OCI-LY7 (cell line): ENCODE measurements at regions not wholly inside any gene's neighbourhood (a gene's known extent, or its start where the extent isn't known, plus 50 kb on each side); places are given as distances from the start of the nearest gene placed in this dataset.

ENCODE experiments used
- BruUV-seq: library from RNA; stranded (reverse); fragments of 400-500 nt; replicated peaks from 2 replicates; lab custom pipeline; 2021; lab: Mats Ljungman, UMichigan
- CTCF ChIA-PET: fragments of 300-600 bp; sonication (Branson Sonifier 250); formaldehyde crosslinking; loops from one replicate; lab custom pipeline; 2022; ENCODE audit warnings: antibody characterized with exemption; ENCODE audit not compliant: unreplicated experiment; lab: Charles Lee
- POLR2A ChIA-PET: fragments of 300-600 bp; sonication (Branson Sonifier 250); formaldehyde crosslinking; loops from one replicate; lab custom pipeline; 2022; ENCODE audit warnings: antibody characterized with exemption; lab: Charles Lee
- DNase-seq: peaks from one replicate; pipeline ENCODE4 v3.0.0-alpha.2; 2015; ENCODE audit warnings: low spot score
- H2AFZ ChIP-seq: fragments of 200-600 bp; sonication (generic), shearing (Covaris generic); 2 replicates; pipeline ENCODE4 v1.6.1; 2014; ENCODE audit warnings: mild to moderate bottlenecking, antibody characterized with exemption, low read length, moderate library complexity
- H3K27ac ChIP-seq: fragments of 200-600 bp; sonication (generic); 2 replicates; pipeline ENCODE4 v1.5.1; 2014; ENCODE audit warnings: mixed run types, low read depth, mild to moderate bottlenecking, moderate library complexity, low read length, inconsistent platforms; ENCODE audit not compliant: poor library complexity, severe bottlenecking
- H3K36me3 ChIP-seq: fragments of 200-600 bp; sonication (generic); 2 replicates; pipeline ENCODE4 v1.6.1; 2014; ENCODE audit warnings: mild to moderate bottlenecking, antibody characterized with exemption, low read length, moderate library complexity, mixed read lengths; ENCODE audit not compliant: insufficient read depth
- H3K4me1 ChIP-seq: fragments of 200-600 bp; sonication (generic); 2 replicates; pipeline ENCODE4 v1.5.1; 2014; ENCODE audit warnings: mild to moderate bottlenecking, low read length; ENCODE audit not compliant: insufficient read depth, poor library complexity, severe bottlenecking
- H3K4me2 ChIP-seq: fragments of 200-600 bp; sonication (generic); 2 replicates; pipeline ENCODE4 v1.6.1; 2014; ENCODE audit warnings: mild to moderate bottlenecking, low read length
- H3K4me3 ChIP-seq: fragments of 200-600 bp; sonication (generic); 2 replicates; pipeline ENCODE4 v1.5.1; 2014; ENCODE audit warnings: mild to moderate bottlenecking, low read depth, low read length; ENCODE audit not compliant: poor library complexity, severe bottlenecking
- H3K79me2 ChIP-seq: fragments of 200-600 bp; sonication (generic); 2 replicates; pipeline ENCODE4 v1.6.1; 2016; ENCODE audit warnings: low read depth, mild to moderate bottlenecking, low read length, moderate library complexity, mixed read lengths; ENCODE audit not compliant: insufficient read depth
- H3K9me2 ChIP-seq: fragments of 200-600 bp; sonication (generic); 2 replicates; pipeline ENCODE4 v1.6.1; 2016; ENCODE audit warnings: mild to moderate bottlenecking, low read length, mixed read lengths; ENCODE audit not compliant: insufficient read depth
- H3K9me3 ChIP-seq: fragments of 200-600 bp; sonication (generic); 2 replicates; pipeline ENCODE4 v1.6.1; 2014; ENCODE audit warnings: mild to moderate bottlenecking, mixed run types, low read length, mixed read lengths
- H4K20me1 ChIP-seq: fragments of 200-600 bp; sonication (generic); 2 replicates; pipeline ENCODE4 v1.6.1; 2014; ENCODE audit warnings: mild to moderate bottlenecking, antibody characterized with exemption, low read length, moderate library complexity, mixed read lengths; ENCODE audit not compliant: insufficient read depth
- EZH2phosphoT487 ChIP-seq: fragments of 200-600 bp; sonication (generic); IDR thresholded peaks from 2 replicates; pipeline ENCODE4 v1.6.1; 2018; ENCODE audit warnings: low read depth, borderline replicate concordance, mild to moderate bottlenecking, mixed run types, antibody characterized with exemption, low read length, moderate library complexity, mixed read lengths
- intact Hi-C: fragments of 100-400 bp; cut with micrococcal nuclease; formaldehyde crosslinking; loops from one replicate; pipeline ENCODE4 v1.10.0; 2022; ENCODE audit not compliant: unreplicated experiment
- TF ChIP-seq, protein P1 (sequence below): fragments of 200-600 bp; sonication (generic); conservative IDR thresholded peaks from 2 replicates; pipeline ENCODE4 v1.5.1; 2014; ENCODE audit warnings: mild to moderate bottlenecking, antibody characterized with exemption, low read length, moderate library complexity, mixed read lengths

DNA sequence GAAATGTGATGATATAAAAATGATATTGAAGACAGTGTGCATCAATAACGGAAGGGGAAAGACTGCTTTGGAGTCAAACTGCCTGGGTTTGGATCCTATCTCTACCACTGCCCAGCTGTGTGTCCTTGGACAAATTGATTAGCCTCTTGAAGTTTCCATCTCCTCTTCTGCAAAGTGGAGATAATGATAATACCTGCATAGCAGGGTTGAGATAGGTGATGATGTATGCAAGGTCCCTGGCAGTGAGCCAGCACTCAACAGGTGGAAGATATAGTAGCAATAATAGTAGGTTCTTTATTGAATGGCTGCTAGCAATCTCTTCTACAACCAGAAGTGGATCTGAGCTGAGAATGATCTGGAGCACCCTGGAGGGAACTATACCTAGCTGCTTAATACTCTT, 166.7 kb downstream of the MIS18A start:
- no peaks in the 10 kb centered on the region for H3K9me3 ChIP-seq
- no peak overlapping the region for H3K27ac ChIP-seq
- no peaks in the 10 kb centered on the region for H4K20me1 ChIP-seq
- no peaks in the 10 kb centered on the region for H3K9me2 ChIP-seq
- H3K79me2 ChIP-seq: no peaks in the 10 kb centered on the region
- no peak overlapping the region for H3K4me3 ChIP-seq
- no peak overlapping the region for H3K4me2 ChIP-seq
- H3K36me3 ChIP-seq: no peaks in the 10 kb centered on the region
- H2AFZ ChIP-seq: no peak overlapping the region
- H3K4me1 ChIP-seq: no peaks in the 10 kb centered on the region
- POLR2A ChIA-PET: interaction anchor here (0.5 kb wide), 1 partner anchor 88 kb away, joined by 3 read pairs; no protein-coding TSS in a partner anchor
- CTCF ChIA-PET: no interaction called here
- no TSS peak for BruUV-seq
- intact Hi-C loops: no loop called here
- no peak for TF ChIP-seq EZH2phosphoT487
- TF ChIP-seq, protein P1, sequence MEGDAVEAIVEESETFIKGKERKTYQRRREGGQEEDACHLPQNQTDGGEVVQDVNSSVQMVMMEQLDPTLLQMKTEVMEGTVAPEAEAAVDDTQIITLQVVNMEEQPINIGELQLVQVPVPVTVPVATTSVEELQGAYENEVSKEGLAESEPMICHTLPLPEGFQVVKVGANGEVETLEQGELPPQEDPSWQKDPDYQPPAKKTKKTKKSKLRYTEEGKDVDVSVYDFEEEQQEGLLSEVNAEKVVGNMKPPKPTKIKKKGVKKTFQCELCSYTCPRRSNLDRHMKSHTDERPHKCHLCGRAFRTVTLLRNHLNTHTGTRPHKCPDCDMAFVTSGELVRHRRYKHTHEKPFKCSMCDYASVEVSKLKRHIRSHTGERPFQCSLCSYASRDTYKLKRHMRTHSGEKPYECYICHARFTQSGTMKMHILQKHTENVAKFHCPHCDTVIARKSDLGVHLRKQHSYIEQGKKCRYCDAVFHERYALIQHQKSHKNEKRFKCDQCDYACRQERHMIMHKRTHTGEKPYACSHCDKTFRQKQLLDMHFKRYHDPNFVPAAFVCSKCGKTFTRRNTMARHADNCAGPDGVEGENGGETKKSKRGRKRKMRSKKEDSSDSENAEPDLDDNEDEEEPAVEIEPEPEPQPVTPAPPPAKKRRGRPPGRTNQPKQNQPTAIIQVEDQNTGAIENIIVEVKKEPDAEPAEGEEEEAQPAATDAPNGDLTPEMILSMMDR: no peak
- DNase-seq: no peak

DNA sequence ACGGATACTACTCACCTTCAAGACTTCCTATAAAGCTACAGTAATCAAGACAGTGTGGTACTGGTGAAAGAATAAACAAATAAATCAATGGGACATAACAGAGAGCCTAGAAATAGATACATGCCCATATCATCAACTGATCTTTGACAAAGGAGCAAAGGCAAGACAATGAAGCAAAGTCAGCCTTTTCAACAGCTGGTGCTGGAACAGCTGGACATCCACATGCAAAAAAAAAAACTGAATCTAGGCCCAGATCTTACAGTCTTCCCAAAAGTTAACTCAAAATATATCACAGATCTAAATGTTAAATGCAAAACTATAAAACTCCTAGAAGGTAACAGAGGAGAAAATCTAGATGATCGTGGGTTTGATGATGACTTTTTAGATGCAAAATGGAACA, 170.3 kb downstream of the MIS18A start:
- Histone ChIP-seq H3K4me2 (no peak overlapping the region), H3K79me2 (no peaks in the 10 kb centered on the region), H3K27ac (no peak overlapping the region), H3K4me1 (no peaks in the 10 kb centered on the region), H3K9me2 (no peaks in the 10 kb centered on the region), H2AFZ (no peak overlapping the region), H3K9me3 (no peaks in the 10 kb centered on the region), H3K4me3 (no peak overlapping the region), H3K36me3 (no peaks in the 10 kb centered on the region), H4K20me1 (no peaks in the 10 kb centered on the region)
- intact Hi-C loops: no loop called here
- no TSS peak for BruUV-seq
- TF ChIP-seq EZH2phosphoT487: no peak
- TF ChIP-seq, protein P1: no peak
- DNase-seq: no peak
- ChIA-PET CTCF (no interaction called here), POLR2A (interaction anchor here (0.6 kb wide), 1 partner anchor 129 kb away, joined by 3 read pairs; no protein-coding TSS in a partner anchor)

DNA sequence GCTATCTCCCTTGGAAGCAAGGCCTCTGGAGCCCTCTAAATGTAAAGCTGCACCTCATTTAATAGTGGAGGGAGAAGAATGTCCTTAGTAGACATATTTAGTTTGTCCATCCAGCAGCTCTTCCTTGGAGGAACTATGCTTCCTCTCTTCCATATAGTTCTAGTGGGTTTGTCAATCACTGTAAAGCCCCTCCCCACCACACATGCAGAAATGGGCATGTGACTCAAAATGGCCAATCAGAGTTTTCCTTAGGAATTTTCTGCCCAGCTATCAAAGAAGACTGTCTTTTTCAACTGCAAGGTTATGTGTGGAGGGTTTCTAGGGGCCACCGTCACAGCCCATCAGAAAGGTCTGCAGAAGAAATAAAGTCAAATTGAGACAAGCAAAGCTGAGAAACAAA, 175.5 kb downstream of the MIS18A start:
- Histone ChIP-seq H3K4me3 (no peak overlapping the region), H3K4me1 (no peaks in the 10 kb centered on the region), H3K79me2 (no peaks in the 10 kb centered on the region), H3K27ac (no peak overlapping the region), H4K20me1 (no peaks in the 10 kb centered on the region), H3K9me2 (no peaks in the 10 kb centered on the region), H2AFZ (no peak overlapping the region), H3K36me3 (no peaks in the 10 kb centered on the region), H3K4me2 (no peak overlapping the region), H3K9me3 (no peaks in the 10 kb centered on the region)
- TF ChIP-seq, protein P1: no peak
- TF ChIP-seq EZH2phosphoT487: no peak
- CTCF ChIA-PET: no interaction called here
- DNase-seq: no peak
- POLR2A ChIA-PET: interaction anchor here (0.8 kb wide), 1 partner anchor 1073 kb away, joined by 3 read pairs; no protein-coding TSS in a partner anchor
- intact Hi-C loops: no loop called here
- no TSS peak for BruUV-seq
